ENCODE measurements at regions not wholly inside any gene's neighbourhood (a gene's known extent, or its start where the extent isn't known, plus 50 kb on each side); places are given as distances from the start of the nearest gene placed in this dataset.

GRCh38 chr7:155211761-155212160 lies 85.9 kb upstream of the INSIG1 start:
- TF ChIP-seq POLR2A (IDR thresholded peaks at IDR 0.05; ENCODE audit: low read length) (no peak), GATA1 (IDR thresholded peaks at IDR 0.05; ENCODE audit: low read depth, low read length) (no peak)

Data from erythroblast (primary cell).